Neural cell (in vitro differentiated cells): ENCODE measurements at regions not wholly inside any gene's neighbourhood (a gene's known extent, or its start where the extent isn't known, plus 50 kb on each side); places are given as distances from the start of the nearest gene placed in this dataset.

ENCODE experiments used
- H2AFZ ChIP-seq: fragments of 200-600, 300-800 bp; sonication (generic), shearing (Covaris generic); 2 replicates; pipeline ENCODE4 v1.6.0; 2014; ENCODE audit warnings: low read depth, mild to moderate bottlenecking, antibody characterized with exemption, low read length, moderate library complexity
- H3F3A ChIP-seq: fragments of 200-600 bp; shearing (Covaris generic); 2 replicates; pipeline ENCODE4 v1.6.1; 2016; ENCODE audit warnings: mild to moderate bottlenecking, moderate library complexity, mixed read lengths, antibody characterized with exemption, low read length; ENCODE audit not compliant: insufficient read depth, poor library complexity, severe bottlenecking
- H3K27ac ChIP-seq: fragments of 200-600, 300-800 bp; sonication (generic), shearing (Covaris generic); 2 replicates; pipeline ENCODE4 v1.5.1; 2014; ENCODE audit warnings: mild to moderate bottlenecking, low read length, moderate library complexity
- H3K27me3 ChIP-seq: fragments of 300-800, 200-600 bp; sonication (generic), shearing (Covaris generic); 2 replicates; pipeline ENCODE4 v1.6.0; 2014; ENCODE audit warnings: mild to moderate bottlenecking, low read depth, low read length, moderate library complexity; ENCODE audit not compliant: insufficient read depth
- H3K36me3 ChIP-seq: fragments of 300-800, 200-600 bp; sonication (generic), shearing (Covaris generic); 2 replicates; pipeline ENCODE4 v1.5.1; 2014; ENCODE audit warnings: mild to moderate bottlenecking, antibody characterized with exemption, low read length, moderate library complexity; ENCODE audit not compliant: insufficient read depth
- H3K4me2 ChIP-seq: fragments of 300-800, 200-600 bp; sonication (generic), shearing (Covaris generic); 2 replicates; pipeline ENCODE4 v1.6.0; 2014; ENCODE audit warnings: mild to moderate bottlenecking, low read length
- H3K4me3 ChIP-seq: fragments of 300-800, 200-600 bp; sonication (generic), shearing (Covaris generic); 2 replicates; pipeline ENCODE4 v1.5.1; 2014; ENCODE audit warnings: mild to moderate bottlenecking, low read length, moderate library complexity
- H3K79me2 ChIP-seq: fragments of 200-600 bp; shearing (Covaris generic); replicated peaks from 2 replicates; pipeline ENCODE4 v1.6.0; 2014; ENCODE audit warnings: mild to moderate bottlenecking, low read length, moderate library complexity; ENCODE audit not compliant: insufficient read depth
- H3K9ac ChIP-seq: fragments of 300-800, 200-600 bp; sonication (generic), shearing (Covaris generic); 2 replicates; pipeline ENCODE4 v1.6.1; 2016; ENCODE audit warnings: mild to moderate bottlenecking, low read length, mixed read lengths
- H3K9me2 ChIP-seq: fragments of 200-600 bp; shearing (Covaris generic); 2 replicates; pipeline ENCODE4 v1.6.1; 2016; ENCODE audit warnings: mild to moderate bottlenecking, low read length, mixed read lengths; ENCODE audit not compliant: insufficient read depth
- H3K9me3 ChIP-seq: fragments of 200-600, 300-800 bp; sonication (generic), shearing (Covaris generic); 2 replicates; pipeline ENCODE4 v1.6.1; 2016; ENCODE audit warnings: mild to moderate bottlenecking, mixed run types, low read length, moderate library complexity, mixed read lengths
- H4K20me1 ChIP-seq: fragments of 200-600 bp; shearing (Covaris generic); 2 replicates; pipeline ENCODE4 v1.6.1; 2016; ENCODE audit warnings: mild to moderate bottlenecking, mixed run types; ENCODE audit not compliant: insufficient read depth
- CTCF ChIP-seq: fragments of 450-650 bp; IDR thresholded peaks from 2 replicates; pipeline ENCODE4 v1.5.1; 2014; ENCODE audit warnings: antibody characterized with exemption, mild to moderate bottlenecking, moderate library complexity; ENCODE audit not compliant: poor library complexity, severe bottlenecking
- EP300 ChIP-seq: fragments of 450-650 bp; conservative IDR thresholded peaks from 2 replicates; pipeline ENCODE4 v1.6.1; 2014; ENCODE audit warnings: antibody characterized with exemption, mild to moderate bottlenecking, moderate library complexity; ENCODE audit not compliant: poor library complexity, severe bottlenecking
- EZH2 ChIP-seq: fragments of 200-600, 300-800 bp; shearing (Covaris generic), sonication (generic); IDR thresholded peaks from 2 replicates; pipeline ENCODE4 v1.6.1; 2014; ENCODE audit warnings: antibody characterized with exemption, low read length, borderline replicate concordance, mild to moderate bottlenecking; ENCODE audit not compliant: insufficient read depth, poor library complexity, severe bottlenecking
- MXI1 ChIP-seq: fragments of 450-650 bp; conservative IDR thresholded peaks from 2 replicates; pipeline ENCODE4 v1.6.1; 2014; ENCODE audit warnings: antibody characterized with exemption, mild to moderate bottlenecking; ENCODE audit not compliant: poor library complexity, severe bottlenecking
- POLR2AphosphoS5 ChIP-seq: IDR thresholded peaks from 2 replicates; pipeline ENCODE4 v1.6.1; 2012
- RAD21 ChIP-seq: fragments of 450-650 bp; conservative IDR thresholded peaks from 2 replicates; pipeline ENCODE4 v1.6.1; 2014; ENCODE audit warnings: antibody characterized with exemption, mild to moderate bottlenecking, moderate library complexity
- REST ChIP-seq: IDR thresholded peaks from 2 replicates; pipeline ENCODE4 v1.6.1; 2012; ENCODE audit warnings: borderline replicate concordance
- SMC3 ChIP-seq: fragments of 450-650 bp; conservative IDR thresholded peaks from 2 replicates; pipeline ENCODE4 v1.6.1; 2014; ENCODE audit warnings: antibody characterized with exemption, mild to moderate bottlenecking, moderate library complexity; ENCODE audit not compliant: poor library complexity
- TAF1 ChIP-seq: IDR thresholded peaks from 2 replicates; pipeline ENCODE4 v1.6.1; 2012; ENCODE audit warnings: low read depth

- Histone ChIP-seq H3K9me2 (no peaks in the 10 kb centered on the region), H3K9ac (no peak overlapping the region)
- no peak for TF ChIP-seq MXI1
- TF ChIP-seq SMC3 = no peak
- TF ChIP-seq EZH2 = no peak
- no peak for TF ChIP-seq REST
- no peak for TF ChIP-seq CTCF
- no peak for TF ChIP-seq POLR2AphosphoS5
- TF ChIP-seq RAD21 = no peak
- TF ChIP-seq TAF1 = no peak
- TF ChIP-seq EP300 = no peak
Measured at GRCh38 chr4:136307765-136308164, 1224.5 kb downstream of the PCDH18 start.

GRCh38 chr4:136306361-136306760 is 1225.9 kb downstream of the PCDH18 start:
- Histone ChIP-seq H3K9me3 (no peaks in the 10 kb centered on the region), H3K9ac (no peak overlapping the region), H3F3A (no peaks in the 10 kb centered on the region), H3K79me2 (no peaks in the 10 kb centered on the region), H3K36me3 (no peaks in the 10 kb centered on the region), H4K20me1 (no peaks in the 10 kb centered on the region), H3K4me3 (no peak overlapping the region), H3K4me2 (no peak overlapping the region), H3K27me3 (no peaks in the 10 kb centered on the region), H3K9me2 (no peaks in the 10 kb centered on the region), H3K27ac (no peak overlapping the region), H2AFZ (no peak overlapping the region)
- TF ChIP-seq REST (no peak), MXI1 (no peak), SMC3 (no peak), POLR2AphosphoS5 (no peak), EZH2 (no peak), EP300 (no peak), RAD21 (no peak), TAF1 (no peak), CTCF (no peak)

More at GRCh38 chr4:136307765-136308164, 1224.5 kb downstream of the PCDH18 start:
- H2AFZ ChIP-seq = no peak overlapping the region
- H3F3A ChIP-seq = no peaks in the 10 kb centered on the region
- H3K4me3 ChIP-seq = no peak overlapping the region
- no peaks in the 10 kb centered on the region for H3K36me3 ChIP-seq
- H3K9me3 ChIP-seq = no peaks in the 10 kb centered on the region
- no peaks in the 10 kb centered on the region for H3K27me3 ChIP-seq
- no peaks in the 10 kb centered on the region for H4K20me1 ChIP-seq
- H3K27ac ChIP-seq = no peak overlapping the region
- no peaks in the 10 kb centered on the region for H3K79me2 ChIP-seq
- H3K4me2 ChIP-seq = no peak overlapping the region
